Osteocyte (in vitro differentiated cells): ENCODE measurements at regions not wholly inside any gene's neighbourhood (a gene's known extent, or its start where the extent isn't known, plus 50 kb on each side); places are given as distances from the start of the nearest gene placed in this dataset.

Source experiments
- DNase-seq: peaks from one replicate; pipeline ENCODE4 v3.0.0; 2021; ENCODE audit warnings: mixed read lengths; ENCODE audit not compliant: unreplicated experiment; ENCODE audit errors: extremely low spot score
- H3K27ac Mint-ChIP-seq: one replicate; pipeline ENCODE4 v1.8.0; 2021; ENCODE audit warnings: mild to moderate bottlenecking, mixed read lengths; ENCODE audit not compliant: unreplicated experiment
- H3K27me3 Mint-ChIP-seq: one replicate; pipeline ENCODE4 v1.8.0; 2021; ENCODE audit warnings: mixed read lengths; ENCODE audit not compliant: unreplicated experiment
- H3K36me3 Mint-ChIP-seq: one replicate; pipeline ENCODE4 v1.8.0; 2021; ENCODE audit warnings: mixed read lengths; ENCODE audit not compliant: unreplicated experiment
- H3K4me1 Mint-ChIP-seq: one replicate; pipeline ENCODE4 v1.8.0; 2021; ENCODE audit warnings: mixed read lengths; ENCODE audit not compliant: unreplicated experiment
- H3K4me3 Mint-ChIP-seq: one replicate; pipeline ENCODE4 v1.8.0; 2021; ENCODE audit warnings: mild to moderate bottlenecking, moderate library complexity, mixed read lengths; ENCODE audit not compliant: unreplicated experiment
- H3K9me3 Mint-ChIP-seq: one replicate; pipeline ENCODE4 v1.8.0; 2021; ENCODE audit warnings: mixed read lengths; ENCODE audit not compliant: unreplicated experiment
- TF ChIP-seq, protein P1 (sequence below): fragments of 200-600 bp; sonication (generic); IDR thresholded peaks from 2 replicates; pipeline ENCODE4 v1.5.0; 2021; ENCODE audit warnings: antibody characterized with exemption, mild to moderate bottlenecking, moderate library complexity

DNA sequence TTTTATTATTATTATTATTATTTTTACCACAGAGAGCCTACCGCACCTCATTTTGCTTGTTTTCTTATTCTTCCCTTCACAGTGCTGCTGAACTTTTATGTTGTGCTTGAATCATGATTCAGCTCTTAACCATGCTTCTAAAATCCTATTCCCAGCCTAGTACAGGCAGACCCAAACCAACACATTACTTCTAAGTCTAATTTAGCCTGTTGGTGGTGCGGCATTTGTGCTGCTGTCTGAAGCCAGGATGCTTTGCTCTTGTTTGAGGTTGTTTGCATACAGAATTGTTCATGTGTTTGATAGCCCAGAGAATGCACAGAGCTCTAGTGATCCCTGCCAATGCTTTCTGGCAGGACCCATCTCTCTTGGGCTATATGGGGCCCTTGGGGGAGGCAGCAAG is 213.5 kb upstream of the KCNG1 start:
- Mint-ChIP-seq H3K27ac (no peak overlapping the region), H3K4me1 (peaks cover 3% of the 10 kb centered on the region)
- no peak for DNase-seq

DNA sequence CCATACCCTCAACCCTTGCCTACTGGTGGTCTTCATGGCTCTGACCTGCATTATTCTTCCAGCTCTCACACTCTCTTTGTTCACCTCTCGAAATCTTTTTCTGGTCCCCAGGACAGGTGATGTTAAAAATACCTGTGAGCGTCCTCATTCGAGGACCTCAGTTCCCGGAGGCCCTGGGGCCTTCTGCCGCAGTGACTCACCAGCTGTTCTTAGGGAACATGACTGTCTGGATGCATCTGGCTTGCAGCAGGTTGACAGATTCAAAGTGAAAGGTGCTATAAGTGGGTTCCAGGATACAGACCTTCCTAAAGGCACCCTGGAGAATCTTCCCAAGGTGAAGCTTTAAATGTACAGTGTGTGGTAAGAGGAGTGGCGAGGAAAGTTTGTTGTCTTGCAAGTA is 210.4 kb upstream of the KCNG1 start:
- H3K9me3 Mint-ChIP-seq = peaks cover 4% of the 10 kb centered on the region
- TF ChIP-seq, protein P1, sequence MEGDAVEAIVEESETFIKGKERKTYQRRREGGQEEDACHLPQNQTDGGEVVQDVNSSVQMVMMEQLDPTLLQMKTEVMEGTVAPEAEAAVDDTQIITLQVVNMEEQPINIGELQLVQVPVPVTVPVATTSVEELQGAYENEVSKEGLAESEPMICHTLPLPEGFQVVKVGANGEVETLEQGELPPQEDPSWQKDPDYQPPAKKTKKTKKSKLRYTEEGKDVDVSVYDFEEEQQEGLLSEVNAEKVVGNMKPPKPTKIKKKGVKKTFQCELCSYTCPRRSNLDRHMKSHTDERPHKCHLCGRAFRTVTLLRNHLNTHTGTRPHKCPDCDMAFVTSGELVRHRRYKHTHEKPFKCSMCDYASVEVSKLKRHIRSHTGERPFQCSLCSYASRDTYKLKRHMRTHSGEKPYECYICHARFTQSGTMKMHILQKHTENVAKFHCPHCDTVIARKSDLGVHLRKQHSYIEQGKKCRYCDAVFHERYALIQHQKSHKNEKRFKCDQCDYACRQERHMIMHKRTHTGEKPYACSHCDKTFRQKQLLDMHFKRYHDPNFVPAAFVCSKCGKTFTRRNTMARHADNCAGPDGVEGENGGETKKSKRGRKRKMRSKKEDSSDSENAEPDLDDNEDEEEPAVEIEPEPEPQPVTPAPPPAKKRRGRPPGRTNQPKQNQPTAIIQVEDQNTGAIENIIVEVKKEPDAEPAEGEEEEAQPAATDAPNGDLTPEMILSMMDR = no peak
- peaks cover 3% of the 10 kb centered on the region for H3K4me1 Mint-ChIP-seq
- H3K27ac Mint-ChIP-seq = no peak overlapping the region
- no peak for DNase-seq
- H3K27me3 Mint-ChIP-seq = peaks cover 44% of the 10 kb centered on the region
- H3K4me3 Mint-ChIP-seq = no peak overlapping the region
- no peaks in the 10 kb centered on the region for H3K36me3 Mint-ChIP-seq

More for the DNA sequence above, 213.5 kb upstream of the KCNG1 start:
- Mint-ChIP-seq H3K27me3 (peaks cover 37% of the 10 kb centered on the region), H3K4me3 (no peak overlapping the region), H3K9me3 (peaks cover 4% of the 10 kb centered on the region), H3K36me3 (no peaks in the 10 kb centered on the region)
- TF ChIP-seq, protein P1 = no peak

DNA sequence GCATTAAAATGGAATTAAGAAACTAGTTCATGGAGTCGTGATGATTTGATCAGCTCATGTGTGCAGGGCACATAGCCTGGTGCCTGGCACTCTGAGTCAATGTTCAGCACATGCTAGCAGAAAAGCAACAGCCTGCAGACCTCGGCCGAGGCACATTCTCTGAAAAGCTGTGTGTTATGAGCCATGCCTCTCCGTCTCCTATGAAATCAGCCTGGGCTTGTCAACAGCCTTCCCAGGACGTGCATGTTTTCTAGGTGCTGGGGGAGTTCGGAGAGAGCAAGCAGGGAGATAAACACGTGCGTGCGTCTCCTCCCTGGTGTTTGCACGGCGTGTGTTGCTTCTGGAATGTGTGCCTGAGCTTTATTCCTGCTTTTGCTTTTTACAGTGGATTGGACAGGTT is 207.8 kb upstream of the KCNG1 start:
- H3K4me3 Mint-ChIP-seq = no peak overlapping the region
- peaks cover 42% of the 10 kb centered on the region for H3K27me3 Mint-ChIP-seq
- no peaks in the 10 kb centered on the region for H3K4me1 Mint-ChIP-seq
- no peaks in the 10 kb centered on the region for H3K36me3 Mint-ChIP-seq
- peaks cover 4% of the 10 kb centered on the region for H3K9me3 Mint-ChIP-seq
- TF ChIP-seq, protein P1 = no peak
- no peak overlapping the region for H3K27ac Mint-ChIP-seq
- no peak for DNase-seq

DNA sequence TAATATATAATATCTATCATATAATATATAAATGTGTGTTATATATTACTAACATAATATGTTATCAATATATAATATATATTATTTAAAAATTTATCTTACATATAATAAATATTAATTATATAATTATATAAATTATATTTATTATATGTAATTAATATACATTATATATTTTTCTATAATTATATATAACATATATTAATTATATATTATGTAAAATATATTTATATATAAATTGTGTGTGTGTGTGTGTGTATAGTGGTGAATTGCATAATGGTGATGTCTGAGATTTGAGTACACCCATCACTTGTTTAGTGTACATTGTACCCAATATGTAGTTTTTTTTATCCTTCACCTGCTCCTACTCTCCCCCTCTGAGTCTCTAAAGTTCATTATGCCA is 205.9 kb upstream of the KCNG1 start:
- DNase-seq = no peak
- no peaks in the 10 kb centered on the region for H3K4me1 Mint-ChIP-seq
- H3K27me3 Mint-ChIP-seq = peaks cover 30% of the 10 kb centered on the region
- peaks cover 3% of the 10 kb centered on the region for H3K9me3 Mint-ChIP-seq
- H3K36me3 Mint-ChIP-seq = no peaks in the 10 kb centered on the region
- TF ChIP-seq, protein P1 = no peak
- H3K27ac Mint-ChIP-seq = no peak overlapping the region
- H3K4me3 Mint-ChIP-seq = no peak overlapping the region

DNA sequence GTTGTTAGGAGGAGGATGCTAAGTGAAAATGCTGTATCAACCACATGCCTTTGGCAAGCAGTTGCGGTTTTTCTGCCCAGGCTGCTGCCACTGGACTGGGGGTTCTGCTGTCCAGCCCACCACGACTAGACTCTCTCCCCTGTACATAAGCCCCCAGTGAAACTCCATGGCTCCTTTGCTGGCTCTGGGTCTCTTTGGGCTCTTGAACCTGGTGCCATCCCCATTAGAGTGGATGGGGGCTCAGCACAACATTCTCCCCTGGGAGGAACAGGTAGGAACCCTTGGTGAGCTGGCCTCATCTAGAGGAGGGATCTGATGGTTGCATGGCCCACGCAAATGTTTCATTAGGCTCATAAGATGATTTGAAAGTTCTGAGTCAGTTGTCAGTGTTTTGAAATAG is 204.8 kb upstream of the KCNG1 start:
- Mint-ChIP-seq H3K36me3 (no peaks in the 10 kb centered on the region), H3K27ac (no peak overlapping the region), H3K9me3 (peaks cover 3% of the 10 kb centered on the region), H3K27me3 (peaks cover 27% of the 10 kb centered on the region), H3K4me3 (no peak overlapping the region), H3K4me1 (no peaks in the 10 kb centered on the region)
- TF ChIP-seq, protein P1 = no peak
- no peak for DNase-seq
